ENCODE measurements at regions not wholly inside any gene's neighbourhood (a gene's known extent, or its start where the extent isn't known, plus 50 kb on each side); places are given as distances from the start of the nearest gene placed in this dataset.

- DNase-seq = peak; percentile 97
These were observed 175.9 kb upstream of the BMP4 start for GRCh38 chr14:54132496-54132895.

- DNase-seq = no peak
These were observed 177.3 kb upstream of the BMP4 start for GRCh38 chr14:54133896-54134295.

GRCh38 chr14:54135804-54136280 lies 179.2 kb upstream of the BMP4 start:
- DNase-seq = no peak

GRCh38 chr14:54136894-54137613 lies 180.4 kb upstream of the BMP4 start:
- no peak for DNase-seq

GRCh38 chr14:54137614-54137961 lies 181.0 kb upstream of the BMP4 start:
- no peak for DNase-seq

GRCh38 chr14:54138024-54138353 lies 181.4 kb upstream of the BMP4 start:
- DNase-seq = no peak

GRCh38 chr14:54138354-54139038 lies 181.9 kb upstream of the BMP4 start:
- no peak for DNase-seq

GRCh38 chr14:54140551-54140950 lies 183.9 kb upstream of the BMP4 start:
- DNase-seq = no peak

GRCh38 chr14:54146601-54147000 lies 190.0 kb upstream of the BMP4 start:
- DNase-seq = no peak

- no peak for DNase-seq
These were observed 190.7 kb upstream of the BMP4 start for GRCh38 chr14:54147282-54147681.

GRCh38 chr14:54147758-54148157 lies 191.1 kb upstream of the BMP4 start:
- DNase-seq = no peak

- DNase-seq = no peak
These were observed 191.6 kb upstream of the BMP4 start for GRCh38 chr14:54148251-54148650.

GRCh38 chr14:54152351-54152750 lies 195.7 kb upstream of the BMP4 start:
- no peak for DNase-seq

- DNase-seq = no peak
These were observed 209.7 kb upstream of the BMP4 start for GRCh38 chr14:54166049-54166950.

- DNase-seq = no peak
These were observed 211.9 kb upstream of the BMP4 start for GRCh38 chr14:54168489-54168888.

GRCh38 chr14:54169254-54169924 lies 212.8 kb upstream of the BMP4 start:
- peak; percentile 95 for DNase-seq

- DNase-seq = no peak
These were observed 213.7 kb upstream of the BMP4 start for GRCh38 chr14:54170301-54170700.

- no peak for DNase-seq
These were observed 215.5 kb upstream of the BMP4 start for GRCh38 chr14:54172114-54172513.

GRCh38 chr14:54172562-54172961 lies 215.9 kb upstream of the BMP4 start:
- no peak for DNase-seq

- DNase-seq = no peak
These were observed 217.2 kb upstream of the BMP4 start for GRCh38 chr14:54173802-54174201.

- DNase-seq = no peak
These were observed 217.8 kb upstream of the BMP4 start for GRCh38 chr14:54174457-54174856.

GRCh38 chr14:54175298-54175942 lies 218.8 kb upstream of the BMP4 start:
- peak; percentile 93 for DNase-seq

- DNase-seq = no peak
These were observed 219.8 kb upstream of the CDKN3 start for GRCh38 chr14:54177019-54177418.
